Kidney (tissue), 13 donors: ENCODE measurements at regions not wholly inside any gene's neighbourhood (a gene's known extent, or its start where the extent isn't known, plus 50 kb on each side); places are given as distances from the start of the nearest gene placed in this dataset.

Experiments used
- DNase-seq, 5 donors: peaks; one replicate each; pipeline ENCODE4 v3.0.0-alpha.2; 2013 to 2020
- FAIRE-seq: peaks from 2 replicates; lab custom pipeline; 2012; peaks lifted over from hg19 to GRCh38; lab: Jason Lieb, UNC
- H3K27ac ChIP-seq, 2 donors: one replicate each; pipeline ENCODE4 v1.7.0; 2013; ENCODE audit warnings: low read depth in 2 of 2, low read length in 2 of 2, inconsistent platforms in 1 of 2
- H3K27me3 ChIP-seq: one replicate; pipeline ENCODE4 v1.7.1; 2013; ENCODE audit warnings: low read length, inconsistent platforms; ENCODE audit not compliant: control insufficient read depth, insufficient read depth
- H3K36me3 ChIP-seq, 3 donors: one replicate each; pipeline versions ENCODE4 v1.7.0 to v1.7.1; 2013; ENCODE audit warnings: low read length in 3 of 3, control low read depth in 1 of 3, inconsistent platforms in 1 of 3; ENCODE audit not compliant: insufficient read depth in 3 of 3, control insufficient read depth in 2 of 3
- H3K4me1 ChIP-seq, 3 donors: one replicate each; pipeline versions ENCODE4 v1.7.0 to v1.7.1; 2013; ENCODE audit warnings: low read length in 3 of 3, inconsistent platforms in 1 of 3, low read depth in 1 of 3; ENCODE audit not compliant: control insufficient read depth in 2 of 3, insufficient read depth in 2 of 3
- H3K4me3 ChIP-seq, 3 donors: one replicate each; pipeline versions ENCODE4 v1.7.0 to v1.8.1; 2013; ENCODE audit warnings: low read length in 3 of 3, control low read depth in 1 of 3, inconsistent platforms in 1 of 3
- H3K9ac ChIP-seq, 3 donors: one replicate each; pipeline versions ENCODE4 v1.7.0 to v1.7.1; 2013; ENCODE audit warnings: low read length in 3 of 3, control low read depth in 1 of 3, inconsistent platforms in 1 of 3
- H3K9me3 ChIP-seq, 3 donors: one replicate each; pipeline versions ENCODE4 v1.7.0 to v1.7.1; 2013; ENCODE audit warnings: low read length in 3 of 3, control low read depth in 1 of 3, inconsistent platforms in 1 of 3; ENCODE audit not compliant: control insufficient read depth in 2 of 3, insufficient read depth in 1 of 3
- CTCF ChIP-seq: IDR thresholded peaks from 3 replicates; pipeline ENCODE4 v1.5.1; 2012; ENCODE audit warnings: mild to moderate bottlenecking, moderate library complexity, borderline replicate concordance; ENCODE audit not compliant: insufficient read depth; ENCODE audit errors: extremely low read depth
- intact Hi-C: fragments of 100-400 bp; cut with DNase I; formaldehyde crosslinking; loops from one replicate; pipeline ENCODE4 v1.11.1; 2022
- donor health status: control.
- donor health status: control.
- donor health status: control.
- donor health status: control.
- donor health status: control.
- donor health status: DM: yes; HTN: yes; CAD: no.
- donor health status: Normal renal cell carcinoma (clear cell type).

- H3K36me3 ChIP-seq: no peaks in the 10 kb centered on the region
- no peak overlapping the region for H3K4me3 ChIP-seq
- no peak for TF ChIP-seq CTCF
- H3K9me3 ChIP-seq: no peaks in the 10 kb centered on the region
- DNase-seq (peak in 3 of 5 donors; percentile 41 to 60 (median 54)), FAIRE-seq (no peak)
- H3K27ac ChIP-seq: no peak overlapping the region
- intact Hi-C loops: no loop called here
- peaks cover 0 to 7% (median 0%) of the 10 kb centered on the region in 3 donors for H3K4me1 ChIP-seq
- H3K27me3 ChIP-seq: no peaks in the 10 kb centered on the region
- H3K9ac ChIP-seq: no peak overlapping the region
Observed at GRCh38 chr2:18684206-18685038, 95.1 kb upstream of the NT5C1B start.

- FAIRE-seq (no peak), DNase-seq (no peak)
- no peak overlapping the region for H3K4me3 ChIP-seq
- no peak for TF ChIP-seq CTCF
- H3K27me3 ChIP-seq: no peaks in the 10 kb centered on the region
- H3K4me1 ChIP-seq: peaks cover 0 to 7% (median 0%) of the 10 kb centered on the region in 3 donors
- no peak overlapping the region for H3K9ac ChIP-seq
- H3K27ac ChIP-seq: no peak overlapping the region
- no peaks in the 10 kb centered on the region for H3K9me3 ChIP-seq
- intact Hi-C loops: no loop called here
- H3K36me3 ChIP-seq: no peaks in the 10 kb centered on the region
Observed at GRCh38 chr2:18682681-18683080, 93.3 kb upstream of the NT5C1B start.

GRCh38 chr2:18677280-18677679, 87.9 kb upstream of the NT5C1B start:
- no peak overlapping the region for H3K9ac ChIP-seq
- no peaks in the 10 kb centered on the region for H3K4me1 ChIP-seq
- H3K9me3 ChIP-seq: peaks cover 0 to 7% (median 0%) of the 10 kb centered on the region in 3 donors
- H3K4me3 ChIP-seq: no peak overlapping the region
- FAIRE-seq (no peak), DNase-seq (no peak)
- no peak overlapping the region for H3K27ac ChIP-seq
- H3K27me3 ChIP-seq: no peaks in the 10 kb centered on the region
- H3K36me3 ChIP-seq: no peaks in the 10 kb centered on the region
- intact Hi-C loops: no loop called here
- TF ChIP-seq CTCF: no peak
